ENCODE measurements at regions not wholly inside any gene's neighbourhood (a gene's known extent, or its start where the extent isn't known, plus 50 kb on each side); places are given as distances from the start of the nearest gene placed in this dataset.
A peak's percentile ranks its signal among the peaks of the same experiment; 100 is the strongest.

DNA sequence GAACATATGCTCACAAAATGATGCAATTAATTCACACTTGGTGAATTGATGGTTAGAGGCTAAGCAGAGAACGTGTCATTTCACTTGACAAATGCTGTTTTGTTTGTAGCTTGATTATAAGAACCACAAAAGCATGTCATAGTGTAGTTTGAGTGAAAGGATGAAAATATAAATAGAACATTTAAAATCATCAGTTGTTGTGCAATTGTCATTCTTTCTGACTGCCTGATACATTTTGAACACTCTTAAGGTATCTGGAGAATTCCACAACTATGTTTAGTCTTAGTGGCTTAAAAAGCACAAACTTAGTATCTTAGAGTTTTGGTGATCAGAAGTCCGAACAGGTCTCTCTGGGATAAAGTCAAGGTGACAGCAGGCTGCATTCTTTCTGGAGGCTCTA, 129.4 kb downstream of the BASP1 start:
- no peak overlapping the region for H2AK5ac ChIP-seq (ENCODE audit: low read depth, low read length)
- H3K4me2 ChIP-seq (ENCODE audit: low read depth, low read length), result peak overlapping the region; percentile 57; the same call in 1 of the 2 replicates
- H2AFZ ChIP-seq (replicated peaks; ENCODE audit: low read length, poor library complexity), result no peak overlapping the region
- no peak overlapping the region for H3K27ac ChIP-seq (ENCODE audit: insufficient read depth, low read length)
- no peak overlapping the region for H4K5ac ChIP-seq (ENCODE audit: low read depth, low read length)
- peak overlapping the region; percentile 84; the same call in 1 of the 2 replicates for H3K18ac ChIP-seq (ENCODE audit: low read depth, low read length)
- peak overlapping the region; percentile 47; the same call in 1 of the 2 replicates for H3K4ac ChIP-seq (ENCODE audit: low read depth, low read length)
- no peaks in the 10 kb centered on the region for H3K36me3 ChIP-seq (ENCODE audit: control insufficient read depth, insufficient read depth, low read length)
- no peak overlapping the region for H3K4me3 ChIP-seq (ENCODE audit: insufficient read depth, low read depth, low read length)
- peak overlapping the region; percentile 49; the same call in 1 of the 2 replicates for H2BK120ac ChIP-seq (ENCODE audit: low read depth, low read length)
- H3K9me3 ChIP-seq (ENCODE audit: control insufficient read depth, insufficient read depth, low read length), result no peaks in the 10 kb centered on the region
- BruUV-seq (replicated peaks), result no TSS peak
- no peak overlapping the region for H4K91ac ChIP-seq (ENCODE audit: insufficient read depth, low read depth, low read length)
- no CpG with 5 or more reads among the region's 2 CpGs for WGBS, 2 experiments (ENCODE audit: extremely low coverage in 2 of 2, insufficient read length in 1 of 2)
- no peak overlapping the region for H3K56ac ChIP-seq (ENCODE audit: extremely low read depth, insufficient read depth, low read length)
- TF ChIP-seq RFX5 (IDR thresholded peaks at IDR 0.05; ENCODE audit: low read depth, low read length) (no peak), CEBPB (IDR thresholded peaks at IDR 0.05; ENCODE audit: low read depth, low read length) (peak; percentile 84)
- no peaks in the 10 kb centered on the region for H3K9me1 ChIP-seq (ENCODE audit: insufficient read depth, low read length)
- no peaks in the 10 kb centered on the region for H3K27me3 ChIP-seq (ENCODE audit: control insufficient read depth, insufficient read depth, low read length)
- CTCF ChIA-PET, result interaction anchor here (0.6 kb wide), 1 partner anchor 50 kb away, joined by 3 read pairs; no protein-coding TSS in a partner anchor
- intact Hi-C loops (cut with micrococcal nuclease), result no loop called here
- H3K14ac ChIP-seq (replicated peaks; ENCODE audit: low read depth, low read length), result no peak overlapping the region
- H3K79me1 ChIP-seq (ENCODE audit: low read depth in 1 of 2, low read length in 2 of 2), result no peaks in the 10 kb centered on the region
- H2AK9ac ChIP-seq (replicated peaks; ENCODE audit: low read depth, low read length, poor library complexity), result no peak overlapping the region
- in situ Hi-C loops (cut with MboI; ENCODE audit: low sequenced_read_pairs), result no loop called here
- H3K23ac ChIP-seq (ENCODE audit: low read depth, low read length), result no peak overlapping the region
- H3K4me1 ChIP-seq (ENCODE audit: control insufficient read depth, insufficient read depth, low read length), result peaks cover 12% of the 10 kb centered on the region
- dilution Hi-C loops (cut with HindIII; ENCODE audit: low sequenced_read_pairs, unreplicated experiment), result no loop called here
- ATAC-seq (ENCODE audit: low read depth), result peak; percentile 61
- POLR2A ChIA-PET (ENCODE audit: unreplicated experiment), result no interaction called here
- no peak overlapping the region for H3K9ac ChIP-seq (ENCODE audit: low read depth, low read length)
- peak; percentile 14 for DNase-seq
- peak overlapping the region in 1 of 2 experiments; percentile 58; a peak in 1 of 4 replicates for H4K8ac ChIP-seq (ENCODE audit: low read depth in 2 of 2, low read length in 2 of 2)
- 0 out of 2 replicates have a peak overlapping the region, but pooled peaks have one; percentile 19 for H2BK20ac ChIP-seq (ENCODE audit: low read depth, low read length)
- no peaks in the 10 kb centered on the region for H4K20me1 ChIP-seq (ENCODE audit: insufficient read depth, low read length)
- H2BK5ac ChIP-seq (ENCODE audit: low read depth, low read length, poor library complexity, severe bottlenecking), result no peak overlapping the region
- H2BK15ac ChIP-seq (ENCODE audit: low read depth, low read length), result peak overlapping the region; percentile 19; the same call in 1 of the 3 replicates

Data from IMR-90 (cell line).